Liver (tissue), 8 donors: ENCODE measurements at regions not wholly inside any gene's neighbourhood (a gene's known extent, or its start where the extent isn't known, plus 50 kb on each side); places are given as distances from the start of the nearest gene placed in this dataset.

Experiments used
- DNase-seq: peaks from one replicate; pipeline ENCODE4 v3.0.0-alpha.2; 2017; ENCODE audit warnings: low spot score
- H3K27ac ChIP-seq, 2 donors: one replicate each; pipeline ENCODE4 v1.7.0; 2013; ENCODE audit warnings: inconsistent platforms in 2 of 2, low read length in 2 of 2, control low read depth in 1 of 2, low read depth in 1 of 2, mild to moderate bottlenecking in 1 of 2
- H3K27me3 ChIP-seq, 4 donors: one replicate each; pipeline versions ENCODE4 v1.6.1 to v1.7.0; 2013; ENCODE audit warnings: low read length in 3 of 4, inconsistent platforms in 1 of 4, mild to moderate bottlenecking in 1 of 4, moderate library complexity in 1 of 4; ENCODE audit not compliant: control insufficient read depth in 4 of 4, insufficient read depth in 4 of 4
- H3K36me3 ChIP-seq, 4 donors: one replicate each; pipeline versions ENCODE4 v1.6.1 to v1.7.0; 2013; ENCODE audit warnings: low read length in 3 of 4, mild to moderate bottlenecking in 3 of 4, low read depth in 1 of 4, moderate library complexity in 1 of 4; ENCODE audit not compliant: control insufficient read depth in 4 of 4, insufficient read depth in 3 of 4
- H3K4me1 ChIP-seq, 4 donors: one replicate each; pipeline versions ENCODE4 v1.6.1 to v1.7.0; 2013; ENCODE audit warnings: low read length in 3 of 4, mild to moderate bottlenecking in 3 of 4, moderate library complexity in 1 of 4; ENCODE audit not compliant: control insufficient read depth in 4 of 4, insufficient read depth in 4 of 4
- H3K4me3 ChIP-seq, 3 donors: one replicate each; pipeline versions ENCODE4 v1.6.1 to v1.7.0; 2013; ENCODE audit warnings: low read length in 3 of 3, control low read depth in 1 of 3, low read depth in 1 of 3, mild to moderate bottlenecking in 1 of 3
- H3K9ac ChIP-seq, 2 donors: one replicate each; pipeline ENCODE4 v1.7.0; 2013; ENCODE audit warnings: low read length in 2 of 2, mild to moderate bottlenecking in 2 of 2, moderate library complexity in 2 of 2, control low read depth in 1 of 2, low read depth in 1 of 2
- H3K9me3 ChIP-seq, 4 donors: one replicate each; pipeline versions ENCODE4 v1.6.1 to v1.7.0; 2013; ENCODE audit warnings: low read length in 3 of 4; ENCODE audit not compliant: control insufficient read depth in 4 of 4
- ATF3 ChIP-seq: IDR thresholded peaks from 2 replicates; pipeline ENCODE4 v1.6.1; 2016; ENCODE audit warnings: antibody characterized with exemption
- EGR1 ChIP-seq, 2 donors: IDR thresholded peaks; 2 replicates each; pipeline ENCODE4 v1.6.1; 2016 to 2018; ENCODE audit warnings: antibody characterized with exemption in 2 of 2, low read depth in 2 of 2
- FOXA1 ChIP-seq: IDR thresholded peaks from 2 replicates; pipeline ENCODE4 v1.6.1; 2016; ENCODE audit warnings: antibody characterized with exemption
- FOXA2 ChIP-seq: IDR thresholded peaks from 2 replicates; pipeline ENCODE4 v1.6.1; 2016; ENCODE audit warnings: antibody characterized with exemption
- GABPA ChIP-seq, 2 donors: IDR thresholded peaks in 1 of 2; conservative IDR thresholded peaks in 1 of 2; 2 replicates each; pipeline ENCODE4 v1.6.1; 2016; ENCODE audit warnings: antibody characterized with exemption in 2 of 2, mild to moderate bottlenecking in 1 of 2, moderate library complexity in 1 of 2
- HNF4A ChIP-seq, 2 donors: conservative IDR thresholded peaks; 2 replicates each; pipeline ENCODE4 v1.6.1; 2016; ENCODE audit warnings: antibody characterized with exemption in 2 of 2, mild to moderate bottlenecking in 2 of 2
- HNF4G ChIP-seq: IDR thresholded peaks from 2 replicates; pipeline ENCODE4 v1.6.1; 2016; ENCODE audit warnings: antibody characterized with exemption
- JUND ChIP-seq, 2 donors: IDR thresholded peaks; 2 replicates each; pipeline ENCODE4 v1.6.1; 2016; ENCODE audit warnings: antibody characterized with exemption in 2 of 2
- MAX ChIP-seq: IDR thresholded peaks from 2 replicates; pipeline ENCODE4 v1.6.1; 2016; ENCODE audit warnings: antibody characterized with exemption
- RAD21 ChIP-seq, 2 donors: IDR thresholded peaks; 2 replicates each; pipeline ENCODE4 v1.6.1; 2016; ENCODE audit warnings: antibody characterized with exemption in 2 of 2, mild to moderate bottlenecking in 2 of 2
- REST ChIP-seq: IDR thresholded peaks from 2 replicates; pipeline ENCODE4 v1.6.1; 2016; ENCODE audit warnings: antibody characterized with exemption, mild to moderate bottlenecking
- RXRA ChIP-seq, 2 donors: IDR thresholded peaks; 2 replicates each; pipeline ENCODE4 v1.6.1; 2017 to 2018; ENCODE audit warnings: antibody characterized with exemption in 2 of 2, mild to moderate bottlenecking in 1 of 2
- SP1 ChIP-seq: IDR thresholded peaks from 2 replicates; pipeline ENCODE4 v1.6.1; 2018; ENCODE audit warnings: antibody characterized with exemption, mild to moderate bottlenecking
- TAF1 ChIP-seq: conservative IDR thresholded peaks from 2 replicates; pipeline ENCODE4 v1.6.1; 2016; ENCODE audit warnings: antibody characterized with exemption, mild to moderate bottlenecking
- YY1 ChIP-seq: IDR thresholded peaks from 2 replicates; pipeline ENCODE4 v1.6.1; 2016; ENCODE audit warnings: antibody characterized with exemption, mild to moderate bottlenecking
- WGBS: extraction: QIAGEN DNeasy Blood & Tissue Kit; methylation state at CpG from one replicate; pipeline ENCODE4 v1.1.7; 2013; 5-methylcytosine and 5-hydroxymethylcytosine counted together
- TF ChIP-seq, protein P1 (sequence below): fragments of 150-350 bp; IDR thresholded peaks from 2 replicates; pipeline ENCODE4 v1.5.1; 2017; ENCODE audit warnings: improper control_type of control experiment, low read depth, low read length; ENCODE audit not compliant: missing input control
- TF ChIP-seq, protein P2 (sequence below): IDR thresholded peaks from 2 replicates; pipeline ENCODE4 v1.6.1; 2016; ENCODE audit warnings: antibody characterized with exemption
- donor health status: healthy.
- donor health status: healthy.
- donor health status: healthy.
- donor health status: healthy.
- donor health status: healthy.

- no peak for TF ChIP-seq RXRA (IDR thresholded peaks at IDR 0.05)
- TF ChIP-seq, protein P1, sequence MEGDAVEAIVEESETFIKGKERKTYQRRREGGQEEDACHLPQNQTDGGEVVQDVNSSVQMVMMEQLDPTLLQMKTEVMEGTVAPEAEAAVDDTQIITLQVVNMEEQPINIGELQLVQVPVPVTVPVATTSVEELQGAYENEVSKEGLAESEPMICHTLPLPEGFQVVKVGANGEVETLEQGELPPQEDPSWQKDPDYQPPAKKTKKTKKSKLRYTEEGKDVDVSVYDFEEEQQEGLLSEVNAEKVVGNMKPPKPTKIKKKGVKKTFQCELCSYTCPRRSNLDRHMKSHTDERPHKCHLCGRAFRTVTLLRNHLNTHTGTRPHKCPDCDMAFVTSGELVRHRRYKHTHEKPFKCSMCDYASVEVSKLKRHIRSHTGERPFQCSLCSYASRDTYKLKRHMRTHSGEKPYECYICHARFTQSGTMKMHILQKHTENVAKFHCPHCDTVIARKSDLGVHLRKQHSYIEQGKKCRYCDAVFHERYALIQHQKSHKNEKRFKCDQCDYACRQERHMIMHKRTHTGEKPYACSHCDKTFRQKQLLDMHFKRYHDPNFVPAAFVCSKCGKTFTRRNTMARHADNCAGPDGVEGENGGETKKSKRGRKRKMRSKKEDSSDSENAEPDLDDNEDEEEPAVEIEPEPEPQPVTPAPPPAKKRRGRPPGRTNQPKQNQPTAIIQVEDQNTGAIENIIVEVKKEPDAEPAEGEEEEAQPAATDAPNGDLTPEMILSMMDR = no peak
- TF ChIP-seq FOXA1 = no peak
- TF ChIP-seq REST = no peak
- no peak for TF ChIP-seq HNF4G
- TF ChIP-seq, protein P2, sequence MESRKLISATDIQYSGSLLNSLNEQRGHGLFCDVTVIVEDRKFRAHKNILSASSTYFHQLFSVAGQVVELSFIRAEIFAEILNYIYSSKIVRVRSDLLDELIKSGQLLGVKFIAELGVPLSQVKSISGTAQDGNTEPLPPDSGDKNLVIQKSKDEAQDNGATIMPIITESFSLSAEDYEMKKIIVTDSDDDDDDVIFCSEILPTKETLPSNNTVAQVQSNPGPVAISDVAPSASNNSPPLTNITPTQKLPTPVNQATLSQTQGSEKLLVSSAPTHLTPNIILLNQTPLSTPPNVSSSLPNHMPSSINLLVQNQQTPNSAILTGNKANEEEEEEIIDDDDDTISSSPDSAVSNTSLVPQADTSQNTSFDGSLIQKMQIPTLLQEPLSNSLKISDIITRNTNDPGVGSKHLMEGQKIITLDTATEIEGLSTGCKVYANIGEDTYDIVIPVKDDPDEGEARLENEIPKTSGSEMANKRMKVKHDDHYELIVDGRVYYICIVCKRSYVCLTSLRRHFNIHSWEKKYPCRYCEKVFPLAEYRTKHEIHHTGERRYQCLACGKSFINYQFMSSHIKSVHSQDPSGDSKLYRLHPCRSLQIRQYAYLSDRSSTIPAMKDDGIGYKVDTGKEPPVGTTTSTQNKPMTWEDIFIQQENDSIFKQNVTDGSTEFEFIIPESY = no peak
- TF ChIP-seq FOXA2 = no peak
- TF ChIP-seq EGR1 (IDR thresholded peaks at IDR 0.05; ENCODE audit: low read depth in 2 of 2) = no peak
- TF ChIP-seq JUND (IDR thresholded peaks at IDR 0.05) = no peak
- TF ChIP-seq GABPA (IDR thresholded peaks at IDR 0.05 in 1 of 2, conservative IDR thresholded peaks at IDR 0.05 in 1 of 2) = no peak
- TF ChIP-seq RAD21 (IDR thresholded peaks at IDR 0.05) = no peak
- no peak for TF ChIP-seq MAX
- TF ChIP-seq TAF1 = no peak
- TF ChIP-seq HNF4A (conservative IDR thresholded peaks at IDR 0.05) = no peak
- no peak for TF ChIP-seq SP1
- no peak for TF ChIP-seq ATF3
- no peak overlapping the region for H3K9ac ChIP-seq
- no peak overlapping the region for H3K4me3 ChIP-seq
- no peaks in the 10 kb centered on the region for H3K36me3 ChIP-seq
- no peak for DNase-seq
- no peaks in the 10 kb centered on the region for H3K9me3 ChIP-seq
- WGBS = 60% methylated on average over 3 of the region's 3 CpGs
- H3K27me3 ChIP-seq = no peaks in the 10 kb centered on the region
- H3K27ac ChIP-seq = no peak overlapping the region
- no peaks in the 10 kb centered on the region for H3K4me1 ChIP-seq
Observed at GRCh38 chr6:156185113-156185512, 592.1 kb upstream of the ARID1B start.

- Histone ChIP-seq H3K9ac (no peak overlapping the region), H3K27ac (no peak overlapping the region), H3K36me3 (no peaks in the 10 kb centered on the region), H3K4me3 (no peak overlapping the region), H3K9me3 (no peaks in the 10 kb centered on the region), H3K27me3 (no peaks in the 10 kb centered on the region), H3K4me1 (no peaks in the 10 kb centered on the region)
- DNase-seq = no peak
- 67% methylated on average over 3 of the region's 3 CpGs for WGBS
- TF ChIP-seq ATF3 (no peak), FOXA2 (no peak), YY1 (no peak), RAD21 (IDR thresholded peaks at IDR 0.05) (no peak), HNF4A (conservative IDR thresholded peaks at IDR 0.05) (no peak)
- TF ChIP-seq, protein P1 = no peak
Observed at GRCh38 chr6:156183678-156184077, 593.5 kb upstream of the ARID1B start.
